Liver (tissue), 8 donors: ENCODE measurements at regions not wholly inside any gene's neighbourhood (a gene's known extent, or its start where the extent isn't known, plus 50 kb on each side); places are given as distances from the start of the nearest gene placed in this dataset.
"Not testable (repeated sequence)": the region's sequence is repeated elsewhere in the genome, so short reads cannot be mapped to it uniquely, and the experiment has no call there.

Experiments
- DNase-seq: peaks from one replicate; pipeline ENCODE4 v3.0.0-alpha.2; 2017; ENCODE audit warnings: low spot score
- H3K27ac ChIP-seq, 2 donors: one replicate each; pipeline ENCODE4 v1.7.0; 2013; ENCODE audit warnings: inconsistent platforms in 2 of 2, low read length in 2 of 2, control low read depth in 1 of 2, low read depth in 1 of 2, mild to moderate bottlenecking in 1 of 2
- H3K27me3 ChIP-seq, 4 donors: one replicate each; pipeline versions ENCODE4 v1.6.1 to v1.7.0; 2013; ENCODE audit warnings: low read length in 3 of 4, inconsistent platforms in 1 of 4, mild to moderate bottlenecking in 1 of 4, moderate library complexity in 1 of 4; ENCODE audit not compliant: control insufficient read depth in 4 of 4, insufficient read depth in 4 of 4
- H3K36me3 ChIP-seq, 4 donors: one replicate each; pipeline versions ENCODE4 v1.6.1 to v1.7.0; 2013; ENCODE audit warnings: low read length in 3 of 4, mild to moderate bottlenecking in 3 of 4, low read depth in 1 of 4, moderate library complexity in 1 of 4; ENCODE audit not compliant: control insufficient read depth in 4 of 4, insufficient read depth in 3 of 4
- H3K4me1 ChIP-seq, 4 donors: one replicate each; pipeline versions ENCODE4 v1.6.1 to v1.7.0; 2013; ENCODE audit warnings: low read length in 3 of 4, mild to moderate bottlenecking in 3 of 4, moderate library complexity in 1 of 4; ENCODE audit not compliant: control insufficient read depth in 4 of 4, insufficient read depth in 4 of 4
- H3K4me3 ChIP-seq, 3 donors: one replicate each; pipeline versions ENCODE4 v1.6.1 to v1.7.0; 2013; ENCODE audit warnings: low read length in 3 of 3, control low read depth in 1 of 3, low read depth in 1 of 3, mild to moderate bottlenecking in 1 of 3
- H3K9ac ChIP-seq, 2 donors: one replicate each; pipeline ENCODE4 v1.7.0; 2013; ENCODE audit warnings: low read length in 2 of 2, mild to moderate bottlenecking in 2 of 2, moderate library complexity in 2 of 2, control low read depth in 1 of 2, low read depth in 1 of 2
- H3K9me3 ChIP-seq, 4 donors: one replicate each; pipeline versions ENCODE4 v1.6.1 to v1.7.0; 2013; ENCODE audit warnings: low read length in 3 of 4; ENCODE audit not compliant: control insufficient read depth in 4 of 4
- EGR1 ChIP-seq, 2 donors: IDR thresholded peaks; 2 replicates each; pipeline ENCODE4 v1.6.1; 2016 to 2018; ENCODE audit warnings: antibody characterized with exemption in 2 of 2, low read depth in 2 of 2
- GABPA ChIP-seq, 2 donors: IDR thresholded peaks in 1 of 2; conservative IDR thresholded peaks in 1 of 2; 2 replicates each; pipeline ENCODE4 v1.6.1; 2016; ENCODE audit warnings: antibody characterized with exemption in 2 of 2, mild to moderate bottlenecking in 1 of 2, moderate library complexity in 1 of 2
- HNF4A ChIP-seq, 2 donors: conservative IDR thresholded peaks; 2 replicates each; pipeline ENCODE4 v1.6.1; 2016; ENCODE audit warnings: antibody characterized with exemption in 2 of 2, mild to moderate bottlenecking in 2 of 2
- HNF4G ChIP-seq: IDR thresholded peaks from 2 replicates; pipeline ENCODE4 v1.6.1; 2016; ENCODE audit warnings: antibody characterized with exemption
- NR2F2 ChIP-seq: IDR thresholded peaks from 2 replicates; pipeline ENCODE4 v1.6.1; 2016; ENCODE audit warnings: antibody characterized with exemption
- RXRA ChIP-seq, 2 donors: IDR thresholded peaks; 2 replicates each; pipeline ENCODE4 v1.6.1; 2017 to 2018; ENCODE audit warnings: antibody characterized with exemption in 2 of 2, mild to moderate bottlenecking in 1 of 2
- SP1 ChIP-seq: IDR thresholded peaks from 2 replicates; pipeline ENCODE4 v1.6.1; 2018; ENCODE audit warnings: antibody characterized with exemption, mild to moderate bottlenecking
- YY1 ChIP-seq: IDR thresholded peaks from 2 replicates; pipeline ENCODE4 v1.6.1; 2016; ENCODE audit warnings: antibody characterized with exemption, mild to moderate bottlenecking
- WGBS: extraction: QIAGEN DNeasy Blood & Tissue Kit; methylation state at CpG from one replicate; pipeline ENCODE4 v1.1.7; 2013; 5-methylcytosine and 5-hydroxymethylcytosine counted together
- TF ChIP-seq, protein P1 (sequence below): IDR thresholded peaks from 2 replicates; pipeline ENCODE4 v1.6.1; 2016; ENCODE audit warnings: antibody characterized with exemption, mild to moderate bottlenecking
- TF ChIP-seq, protein P2 (sequence below): fragments of 150-350 bp; IDR thresholded peaks from 2 replicates; pipeline ENCODE4 v1.5.1; 2017; ENCODE audit warnings: improper control_type of control experiment, low read depth, low read length; ENCODE audit not compliant: missing input control
- TF ChIP-seq, protein P3 (sequence below): IDR thresholded peaks from 2 replicates; pipeline ENCODE4 v1.6.1; 2016; ENCODE audit warnings: antibody characterized with exemption
- TF ChIP-seq, protein P4 (sequence below): IDR thresholded peaks from 2 replicates; pipeline ENCODE4 v1.6.1; 2016; ENCODE audit warnings: antibody characterized with exemption
- donor health status: healthy.
- donor health status: healthy.
- donor health status: healthy.
- donor health status: healthy.
- donor health status: healthy.

DNA sequence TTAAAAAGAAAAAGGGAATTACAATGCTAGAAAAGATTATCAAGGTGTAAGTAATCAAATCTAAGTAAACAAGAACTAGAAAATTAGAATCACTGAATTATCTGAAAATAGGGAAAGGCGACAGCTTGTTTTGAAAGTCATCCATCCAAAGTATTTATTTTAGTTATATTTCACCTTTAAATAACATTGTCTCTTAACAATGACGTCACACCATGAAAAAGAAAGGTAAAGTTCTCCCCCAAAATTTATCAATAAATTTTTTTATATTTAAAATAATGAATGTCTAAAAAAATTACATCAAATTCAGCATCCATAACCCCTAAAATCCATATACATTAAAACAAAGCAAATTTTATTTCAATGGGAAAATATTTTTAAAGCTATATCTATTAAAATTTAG lies 223.2 kb downstream of the RERGL start:
- TF ChIP-seq HNF4A (conservative IDR thresholded peaks at IDR 0.05) (no peak), HNF4G (no peak), NR2F2 (no peak), RXRA (IDR thresholded peaks at IDR 0.05) (no peak)
- TF ChIP-seq, protein P1, sequence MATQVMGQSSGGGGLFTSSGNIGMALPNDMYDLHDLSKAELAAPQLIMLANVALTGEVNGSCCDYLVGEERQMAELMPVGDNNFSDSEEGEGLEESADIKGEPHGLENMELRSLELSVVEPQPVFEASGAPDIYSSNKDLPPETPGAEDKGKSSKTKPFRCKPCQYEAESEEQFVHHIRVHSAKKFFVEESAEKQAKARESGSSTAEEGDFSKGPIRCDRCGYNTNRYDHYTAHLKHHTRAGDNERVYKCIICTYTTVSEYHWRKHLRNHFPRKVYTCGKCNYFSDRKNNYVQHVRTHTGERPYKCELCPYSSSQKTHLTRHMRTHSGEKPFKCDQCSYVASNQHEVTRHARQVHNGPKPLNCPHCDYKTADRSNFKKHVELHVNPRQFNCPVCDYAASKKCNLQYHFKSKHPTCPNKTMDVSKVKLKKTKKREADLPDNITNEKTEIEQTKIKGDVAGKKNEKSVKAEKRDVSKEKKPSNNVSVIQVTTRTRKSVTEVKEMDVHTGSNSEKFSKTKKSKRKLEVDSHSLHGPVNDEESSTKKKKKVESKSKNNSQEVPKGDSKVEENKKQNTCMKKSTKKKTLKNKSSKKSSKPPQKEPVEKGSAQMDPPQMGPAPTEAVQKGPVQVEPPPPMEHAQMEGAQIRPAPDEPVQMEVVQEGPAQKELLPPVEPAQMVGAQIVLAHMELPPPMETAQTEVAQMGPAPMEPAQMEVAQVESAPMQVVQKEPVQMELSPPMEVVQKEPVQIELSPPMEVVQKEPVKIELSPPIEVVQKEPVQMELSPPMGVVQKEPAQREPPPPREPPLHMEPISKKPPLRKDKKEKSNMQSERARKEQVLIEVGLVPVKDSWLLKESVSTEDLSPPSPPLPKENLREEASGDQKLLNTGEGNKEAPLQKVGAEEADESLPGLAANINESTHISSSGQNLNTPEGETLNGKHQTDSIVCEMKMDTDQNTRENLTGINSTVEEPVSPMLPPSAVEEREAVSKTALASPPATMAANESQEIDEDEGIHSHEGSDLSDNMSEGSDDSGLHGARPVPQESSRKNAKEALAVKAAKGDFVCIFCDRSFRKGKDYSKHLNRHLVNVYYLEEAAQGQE, result no peak
- Histone ChIP-seq H3K4me3 (no peak overlapping the region), H3K27ac (no peak overlapping the region), H3K27me3 (no peaks in the 10 kb centered on the region), H3K9me3 (no peaks in the 10 kb centered on the region), H3K4me1 (no peaks in the 10 kb centered on the region), H3K9ac (no peak overlapping the region), H3K36me3 (no peaks in the 10 kb centered on the region)
- 74% methylated on average over 2 of the region's 2 CpGs for WGBS
- no peak for DNase-seq

DNA sequence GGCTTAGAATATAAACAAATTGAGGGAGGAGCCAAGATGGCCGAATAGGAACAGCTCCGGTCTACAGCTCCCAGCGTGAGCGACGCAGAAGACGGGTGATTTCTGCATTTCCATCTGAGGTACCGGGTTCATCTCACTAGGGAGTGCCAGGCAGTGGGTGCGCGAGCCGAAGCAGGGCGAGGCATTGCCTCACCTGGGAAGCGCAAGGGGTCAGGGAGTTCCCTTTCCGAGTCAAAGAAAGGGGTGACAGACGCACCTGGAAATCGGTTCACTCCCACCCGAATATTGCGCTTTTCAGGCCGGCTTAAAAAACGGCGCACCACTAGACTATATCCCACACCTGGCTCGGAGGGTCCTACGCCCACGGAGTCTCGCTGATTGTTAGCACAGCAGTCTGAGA lies 234.4 kb downstream of the RERGL start:
- H3K27me3 ChIP-seq, H3K36me3 ChIP-seq, DNase-seq, H3K4me1 ChIP-seq, H3K27ac ChIP-seq, H3K9me3 ChIP-seq, H3K9ac ChIP-seq, H3K4me3 ChIP-seq: not testable (repeated sequence)
- WGBS, result 90% methylated on average over 24 of the region's 24 CpGs

DNA sequence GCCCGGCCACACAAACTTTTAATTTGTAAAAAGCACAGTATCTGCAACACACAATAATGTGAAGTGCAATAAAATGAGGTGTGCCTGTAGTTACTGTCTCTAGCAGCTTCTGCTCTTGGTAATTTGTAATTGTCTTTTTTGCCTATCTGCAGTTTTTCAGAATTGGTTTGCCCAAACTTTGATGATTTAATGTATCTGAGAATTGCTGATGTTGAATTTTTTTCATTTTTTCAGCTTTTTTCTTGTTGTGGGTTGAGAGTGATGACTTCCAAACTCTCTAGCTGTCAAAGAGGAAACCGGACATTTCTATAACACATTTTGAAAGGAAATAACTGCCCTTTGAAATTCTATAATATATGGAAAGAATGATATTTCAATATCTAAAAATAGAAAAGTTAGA lies 236.9 kb downstream of the RERGL start:
- no peak overlapping the region for H3K27ac ChIP-seq
- TF ChIP-seq HNF4A (conservative IDR thresholded peaks at IDR 0.05) (no peak), NR2F2 (no peak), GABPA (IDR thresholded peaks at IDR 0.05 in 1 of 2, conservative IDR thresholded peaks at IDR 0.05 in 1 of 2) (no peak), SP1 (no peak)
- TF ChIP-seq, protein P2, sequence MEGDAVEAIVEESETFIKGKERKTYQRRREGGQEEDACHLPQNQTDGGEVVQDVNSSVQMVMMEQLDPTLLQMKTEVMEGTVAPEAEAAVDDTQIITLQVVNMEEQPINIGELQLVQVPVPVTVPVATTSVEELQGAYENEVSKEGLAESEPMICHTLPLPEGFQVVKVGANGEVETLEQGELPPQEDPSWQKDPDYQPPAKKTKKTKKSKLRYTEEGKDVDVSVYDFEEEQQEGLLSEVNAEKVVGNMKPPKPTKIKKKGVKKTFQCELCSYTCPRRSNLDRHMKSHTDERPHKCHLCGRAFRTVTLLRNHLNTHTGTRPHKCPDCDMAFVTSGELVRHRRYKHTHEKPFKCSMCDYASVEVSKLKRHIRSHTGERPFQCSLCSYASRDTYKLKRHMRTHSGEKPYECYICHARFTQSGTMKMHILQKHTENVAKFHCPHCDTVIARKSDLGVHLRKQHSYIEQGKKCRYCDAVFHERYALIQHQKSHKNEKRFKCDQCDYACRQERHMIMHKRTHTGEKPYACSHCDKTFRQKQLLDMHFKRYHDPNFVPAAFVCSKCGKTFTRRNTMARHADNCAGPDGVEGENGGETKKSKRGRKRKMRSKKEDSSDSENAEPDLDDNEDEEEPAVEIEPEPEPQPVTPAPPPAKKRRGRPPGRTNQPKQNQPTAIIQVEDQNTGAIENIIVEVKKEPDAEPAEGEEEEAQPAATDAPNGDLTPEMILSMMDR, result no peak
- peaks cover 0 to 4% (median under 1%) of the 10 kb centered on the region in 4 donors for H3K9me3 ChIP-seq
- H3K4me3 ChIP-seq, result no peak overlapping the region
- H3K4me1 ChIP-seq, result no peaks in the 10 kb centered on the region
- no peak overlapping the region for H3K9ac ChIP-seq
- H3K36me3 ChIP-seq, result no peaks in the 10 kb centered on the region
- no peaks in the 10 kb centered on the region for H3K27me3 ChIP-seq
- WGBS, result 91% methylated on average over 2 of the region's 2 CpGs
- DNase-seq, result no peak

DNA sequence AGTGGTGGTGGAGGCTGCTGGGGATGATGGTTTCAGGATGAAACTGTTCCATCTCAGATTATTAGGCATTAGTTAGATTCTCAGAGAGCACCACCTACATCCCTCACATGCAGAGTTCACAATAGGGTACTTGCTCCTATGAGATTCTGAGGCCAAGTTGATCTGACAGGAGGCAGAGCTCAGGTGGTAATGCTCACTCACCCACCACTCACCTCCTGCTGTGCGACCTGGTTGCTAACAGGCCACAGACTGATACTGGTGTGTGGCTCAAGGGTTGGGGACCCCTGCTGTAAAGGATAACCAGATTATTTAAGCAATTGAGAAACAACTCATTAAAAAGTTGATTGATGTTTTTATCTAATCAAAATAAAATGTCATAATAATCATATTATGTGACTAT lies 248.5 kb downstream of the RERGL start:
- H3K27ac ChIP-seq, result no peak overlapping the region
- WGBS, result 40% methylated on average over 1 of the region's 1 CpG
- H3K9ac ChIP-seq, result no peak overlapping the region
- no peaks in the 10 kb centered on the region for H3K27me3 ChIP-seq
- H3K9me3 ChIP-seq, result no peaks in the 10 kb centered on the region
- H3K4me3 ChIP-seq, result no peak overlapping the region
- DNase-seq, result no peak
- no peaks in the 10 kb centered on the region for H3K4me1 ChIP-seq
- H3K36me3 ChIP-seq, result no peaks in the 10 kb centered on the region
- TF ChIP-seq NR2F2 (no peak), RXRA (IDR thresholded peaks at IDR 0.05) (no peak), YY1 (no peak), SP1 (no peak), HNF4A (conservative IDR thresholded peaks at IDR 0.05) (no peak), EGR1 (IDR thresholded peaks at IDR 0.05; ENCODE audit: low read depth in 2 of 2) (no peak)
- TF ChIP-seq, protein P3, sequence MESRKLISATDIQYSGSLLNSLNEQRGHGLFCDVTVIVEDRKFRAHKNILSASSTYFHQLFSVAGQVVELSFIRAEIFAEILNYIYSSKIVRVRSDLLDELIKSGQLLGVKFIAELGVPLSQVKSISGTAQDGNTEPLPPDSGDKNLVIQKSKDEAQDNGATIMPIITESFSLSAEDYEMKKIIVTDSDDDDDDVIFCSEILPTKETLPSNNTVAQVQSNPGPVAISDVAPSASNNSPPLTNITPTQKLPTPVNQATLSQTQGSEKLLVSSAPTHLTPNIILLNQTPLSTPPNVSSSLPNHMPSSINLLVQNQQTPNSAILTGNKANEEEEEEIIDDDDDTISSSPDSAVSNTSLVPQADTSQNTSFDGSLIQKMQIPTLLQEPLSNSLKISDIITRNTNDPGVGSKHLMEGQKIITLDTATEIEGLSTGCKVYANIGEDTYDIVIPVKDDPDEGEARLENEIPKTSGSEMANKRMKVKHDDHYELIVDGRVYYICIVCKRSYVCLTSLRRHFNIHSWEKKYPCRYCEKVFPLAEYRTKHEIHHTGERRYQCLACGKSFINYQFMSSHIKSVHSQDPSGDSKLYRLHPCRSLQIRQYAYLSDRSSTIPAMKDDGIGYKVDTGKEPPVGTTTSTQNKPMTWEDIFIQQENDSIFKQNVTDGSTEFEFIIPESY, result no peak
- TF ChIP-seq, protein P4, sequence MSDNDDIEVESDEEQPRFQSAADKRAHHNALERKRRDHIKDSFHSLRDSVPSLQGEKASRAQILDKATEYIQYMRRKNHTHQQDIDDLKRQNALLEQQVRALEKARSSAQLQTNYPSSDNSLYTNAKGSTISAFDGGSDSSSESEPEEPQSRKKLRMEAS, result no peak
- TF ChIP-seq, protein P1, result no peak
